Spleen (tissue), 11 donors: ENCODE measurements at regions not wholly inside any gene's neighbourhood (a gene's known extent, or its start where the extent isn't known, plus 50 kb on each side); places are given as distances from the start of the nearest gene placed in this dataset.
"Not testable (repeated sequence)": the region's sequence is repeated elsewhere in the genome, so short reads cannot be mapped to it uniquely, and the experiment has no call there.

Experiments used
- DNase-seq: peaks from one replicate; pipeline ENCODE4 v3.0.0-alpha.2; 2020
- H3K27ac ChIP-seq, 8 donors: fragments of 200-600 bp; sonication (generic) in 7 of 8; 1 replicate in 4 of 8; 2 replicates in 4 of 8; pipeline versions ENCODE4 v1.5.0 to v1.8.0; 2016 to 2021; ENCODE audit warnings: inconsistent platforms in 4 of 8, mild to moderate bottlenecking in 4 of 8, moderate library complexity in 1 of 8
- H3K27me3 ChIP-seq, 7 donors: fragments of 200-600 bp; sonication (generic) in 6 of 7; replicated peaks in 1 of 7; 1 replicate in 4 of 7; 2 replicates in 3 of 7; pipeline versions ENCODE4 v1.5.0 to v1.8.0; 2016 to 2021; ENCODE audit warnings: inconsistent platforms in 3 of 7, mild to moderate bottlenecking in 1 of 7
- H3K36me3 ChIP-seq, 6 donors: fragments of 200-600 bp; sonication (generic) in 5 of 6; 1 replicate in 4 of 6; 2 replicates in 2 of 6; pipeline versions ENCODE4 v1.5.0 to v1.8.0; 2016 to 2021; ENCODE audit warnings: inconsistent platforms in 2 of 6
- H3K4me1 ChIP-seq, 6 donors: fragments of 200-600 bp; sonication (generic) in 5 of 6; 1 replicate in 3 of 6; 2 replicates in 3 of 6; pipeline versions ENCODE4 v1.5.0 to v1.8.0; 2016 to 2021; ENCODE audit warnings: inconsistent platforms in 3 of 6
- H3K4me3 ChIP-seq, 8 donors: fragments of 200-600 bp; sonication (generic) in 7 of 8; 1 replicate in 4 of 8; 2 replicates in 4 of 8; pipeline versions ENCODE4 v1.5.0 to v1.8.0; 2016 to 2021; ENCODE audit warnings: inconsistent platforms in 4 of 8, mild to moderate bottlenecking in 4 of 8, moderate library complexity in 2 of 8
- H3K9me3 ChIP-seq, 8 donors: fragments of 200-600 bp; sonication (generic) in 7 of 8; 1 replicate in 4 of 8; 2 replicates in 4 of 8; pipeline versions ENCODE4 v1.5.0 to v1.8.0; 2016 to 2021; ENCODE audit warnings: inconsistent platforms in 4 of 8
- CTCF ChIP-seq, 11 experiments: fragments of 200-600 bp in 7 of 11; fragments of 450-650 bp in 4 of 11; sonication (generic) in 4 of 11; IDR thresholded peaks in 8 of 11; conservative IDR thresholded peaks in 3 of 11; 1 replicate in 7 of 11; 2 replicates in 4 of 11; pipeline versions ENCODE4 v1.4.0 to v1.8.0; 2016 to 2021; ENCODE audit warnings: antibody characterized with exemption in 11 of 11, inconsistent platforms in 4 of 11, mild to moderate bottlenecking in 1 of 11
- POLR2A ChIP-seq, 3 donors: fragments of 450-650 bp; IDR thresholded peaks; one replicate each; pipeline ENCODE4 v1.5.1; 2017; ENCODE audit warnings: antibody characterized with exemption in 3 of 3, mild to moderate bottlenecking in 1 of 3
- POLR2AphosphoS5 ChIP-seq, 3 donors: sonication (generic); formaldehyde crosslinking; IDR thresholded peaks; one replicate each; pipeline ENCODE4 v1.5.1; 2017; ENCODE audit warnings: antibody characterized with exemption in 3 of 3
- WGBS, 5 donors: extraction: QIAGEN DNeasy Blood & Tissue Kit in 3 of 5; methylation state at CpG; one replicate each; pipeline versions ENCODE4 v1.1.5 to v1.1.7; 2013 to 2018; 5-methylcytosine and 5-hydroxymethylcytosine counted together
- intact Hi-C: fragments of 100-400 bp; cut with DNase I; formaldehyde crosslinking; loops from one replicate; pipeline ENCODE4 v1.15.0; 2023; ENCODE audit warnings: low total_unique reads
- donor health status: healthy with polysubstance abuse.
- donor health status: DM: no; HTN: no; CAD: no; lungs with moderate emphysema.
- donor health status: DM: no; HTN: no; CAD: no.
- donor health status: Bipolar disorder and iron deficiency.
- donor health status: healthy.
- donor health status: DM: no; HTN: no; CAD: no.
- donor health status: DM: yes; HTN: yes; CAD: no.

GRCh38 chr6:125451750-125452149 lies 150.0 kb upstream of the HDDC2 start:
- TF ChIP-seq POLR2A (IDR thresholded peaks at IDR 0.05) (no peak), CTCF (IDR thresholded peaks at IDR 0.05 in 8 of 11, conservative IDR thresholded peaks at IDR 0.05 in 3 of 11) (no peak), POLR2AphosphoS5 (IDR thresholded peaks at IDR 0.05) (no peak)
- H3K27ac ChIP-seq = no peak overlapping the region
- H3K4me3 ChIP-seq = no peak overlapping the region
- H3K36me3 ChIP-seq = no peaks in the 10 kb centered on the region
- 38 to 45% (median 44%) methylated on average over 2 of the region's 2 CpGs for WGBS, 5 donors
- no peak for DNase-seq
- intact Hi-C loops = no loop called here
- no peaks in the 10 kb centered on the region for H3K4me1 ChIP-seq
- no peaks in the 10 kb centered on the region for H3K27me3 ChIP-seq
- peaks cover 0 to 36% (median 22%) of the 10 kb centered on the region in 8 donors for H3K9me3 ChIP-seq

GRCh38 chr6:125453516-125453915 lies 151.7 kb upstream of the HDDC2 start:
- H3K9me3 ChIP-seq = peaks cover 0 to 42% (median 27%) of the 10 kb centered on the region in 8 donors
- no peaks in the 10 kb centered on the region for H3K27me3 ChIP-seq
- intact Hi-C loops = no loop called here
- no peak overlapping the region for H3K27ac ChIP-seq
- DNase-seq = no peak
- no peak for TF ChIP-seq CTCF (IDR thresholded peaks at IDR 0.05 in 8 of 11, conservative IDR thresholded peaks at IDR 0.05 in 3 of 11)
- no peak for TF ChIP-seq POLR2AphosphoS5 (IDR thresholded peaks at IDR 0.05)
- no peak for TF ChIP-seq POLR2A (IDR thresholded peaks at IDR 0.05)
- H3K4me3 ChIP-seq = no peak overlapping the region
- H3K36me3 ChIP-seq = no peaks in the 10 kb centered on the region
- 67 to 72% (median 68%) methylated on average over 4 of the region's 4 CpGs for WGBS, 5 donors
- H3K4me1 ChIP-seq = no peaks in the 10 kb centered on the region

GRCh38 chr6:125454351-125454750 lies 152.6 kb upstream of the HDDC2 start:
- no peak for DNase-seq
- TF ChIP-seq POLR2AphosphoS5 (IDR thresholded peaks at IDR 0.05) (no peak), CTCF (IDR thresholded peaks at IDR 0.05 in 8 of 11, conservative IDR thresholded peaks at IDR 0.05 in 3 of 11) (no peak), POLR2A (IDR thresholded peaks at IDR 0.05) (no peak)

GRCh38 chr6:125458493-125458892 lies 156.7 kb upstream of the HDDC2 start:
- H3K27me3 ChIP-seq, H3K36me3 ChIP-seq, DNase-seq, H3K27ac ChIP-seq, intact Hi-C loops, H3K4me1 ChIP-seq, H3K4me3 ChIP-seq: not testable (repeated sequence)
- 88 to 100% (median 94%) methylated on average over 1 of the region's 1 CpG for WGBS, 5 donors
- peaks cover 0 to 32% (median 22%) of the 10 kb centered on the region in 8 donors for H3K9me3 ChIP-seq

More at GRCh38 chr6:125454351-125454750, 152.6 kb upstream of the HDDC2 start:
- no peaks in the 10 kb centered on the region for H3K27me3 ChIP-seq
- peaks cover 0 to 46% (median 31%) of the 10 kb centered on the region in 8 donors for H3K9me3 ChIP-seq
- WGBS, 5 donors = 95 to 100% (median 97%) methylated on average over 1 of the region's 1 CpG
- no peak overlapping the region for H3K27ac ChIP-seq
- no peaks in the 10 kb centered on the region for H3K4me1 ChIP-seq
- no peaks in the 10 kb centered on the region for H3K36me3 ChIP-seq
- intact Hi-C loops = no loop called here
- no peak overlapping the region for H3K4me3 ChIP-seq

GRCh38 chr6:125465332-125465731 lies 163.6 kb upstream of the HDDC2 start:
- H3K4me1 ChIP-seq, H3K36me3 ChIP-seq, H3K4me3 ChIP-seq, intact Hi-C loops, H3K27ac ChIP-seq, DNase-seq, H3K27me3 ChIP-seq, H3K9me3 ChIP-seq: not testable (repeated sequence)
- WGBS, 5 donors = 80 to 89% (median 83%) methylated on average over 1 of the region's 1 CpG; no CpG with 5 or more reads in 1 of the 5 donors
